ENCODE measurements at regions not wholly inside any gene's neighbourhood (a gene's known extent, or its start where the extent isn't known, plus 50 kb on each side); places are given as distances from the start of the nearest gene placed in this dataset.

- TF ChIP-seq CTCF (conservative IDR thresholded peaks at IDR 0.05; ENCODE audit: low read depth, low read length) (no peak), ELK1 (IDR thresholded peaks at IDR 0.05; ENCODE audit: borderline replicate concordance, low read depth, low read length) (no peak)
These were observed 151.8 kb upstream of the SLC14A2 start for GRCh38 chr18:45463451-45463850.

Measured in IMR-90 (cell line).